Muscle of leg (tissue), 3 donors: ENCODE measurements at regions not wholly inside any gene's neighbourhood (a gene's known extent, or its start where the extent isn't known, plus 50 kb on each side); places are given as distances from the start of the nearest gene placed in this dataset.

Experiments used
- DNase-seq: peaks from one replicate; pipeline ENCODE4 v3.0.0; 2013
- H3K27ac ChIP-seq: one replicate; pipeline ENCODE4 v1.5.1; 2013; ENCODE audit warnings: mild to moderate bottlenecking, low read length, control low read depth
- H3K27me3 ChIP-seq: one replicate; pipeline ENCODE4 v1.6.1; 2013; ENCODE audit warnings: low read length; ENCODE audit not compliant: control insufficient read depth, insufficient read depth
- H3K36me3 ChIP-seq: one replicate; pipeline ENCODE4 v1.6.1; 2013; ENCODE audit warnings: low read length; ENCODE audit not compliant: control insufficient read depth, insufficient read depth
- H3K4me1 ChIP-seq: one replicate; pipeline ENCODE4 v1.6.1; 2013; ENCODE audit warnings: low read length; ENCODE audit not compliant: control insufficient read depth, insufficient read depth
- H3K4me3 ChIP-seq: one replicate; pipeline ENCODE4 v1.5.1; 2013; ENCODE audit warnings: low read length, control low read depth
- H3K9me3 ChIP-seq: replicated peaks from 2 replicates; pipeline ENCODE4 v1.6.1; 2013; ENCODE audit warnings: low read depth, low read length; ENCODE audit not compliant: control insufficient read depth
- WGBS: methylation state at CpG from one replicate; pipeline ENCODE4 v1.1.5; 2013; ENCODE audit warnings: missing lambda C conversion rate; ENCODE audit not compliant: insufficient coverage; 5-methylcytosine and 5-hydroxymethylcytosine counted together

GRCh38 chr12:131550121-131550520 lies 160.8 kb upstream of the SFSWAP start:
- Histone ChIP-seq H3K9me3 (no peaks in the 10 kb centered on the region), H3K36me3 (no peaks in the 10 kb centered on the region), H3K4me3 (no peak overlapping the region), H3K27ac (no peak overlapping the region), H3K27me3 (no peaks in the 10 kb centered on the region), H3K4me1 (no peaks in the 10 kb centered on the region)
- DNase-seq: no peak
- WGBS: 80% methylated on average over 1 of the region's 5 CpGs

- WGBS: 87% methylated on average over 8 of the region's 15 CpGs
- DNase-seq: no peak
- no peak overlapping the region for H3K4me3 ChIP-seq
- H3K9me3 ChIP-seq: no peaks in the 10 kb centered on the region
- no peaks in the 10 kb centered on the region for H3K4me1 ChIP-seq
- no peaks in the 10 kb centered on the region for H3K36me3 ChIP-seq
- no peak overlapping the region for H3K27ac ChIP-seq
- H3K27me3 ChIP-seq: no peaks in the 10 kb centered on the region
Measured at GRCh38 chr12:131551675-131552491, 159.0 kb upstream of the SFSWAP start.

GRCh38 chr12:131552492-131552863 lies 158.4 kb upstream of the SFSWAP start:
- no peaks in the 10 kb centered on the region for H3K9me3 ChIP-seq
- H3K36me3 ChIP-seq: no peaks in the 10 kb centered on the region
- H3K4me1 ChIP-seq: no peaks in the 10 kb centered on the region
- H3K27me3 ChIP-seq: no peaks in the 10 kb centered on the region
- H3K4me3 ChIP-seq: no peak overlapping the region
- H3K27ac ChIP-seq: no peak overlapping the region
- DNase-seq: no peak
- WGBS: no CpG with 5 or more reads among the region's 2 CpGs

GRCh38 chr12:131553096-131553777 lies 157.7 kb upstream of the SFSWAP start:
- H3K9me3 ChIP-seq: no peaks in the 10 kb centered on the region
- no peak overlapping the region for H3K27ac ChIP-seq
- no peaks in the 10 kb centered on the region for H3K4me1 ChIP-seq
- H3K27me3 ChIP-seq: no peaks in the 10 kb centered on the region
- DNase-seq: no peak
- H3K36me3 ChIP-seq: no peaks in the 10 kb centered on the region
- WGBS: 80% methylated on average over 3 of the region's 6 CpGs
- H3K4me3 ChIP-seq: no peak overlapping the region

- no peak for DNase-seq
- Histone ChIP-seq H3K27ac (no peak overlapping the region), H3K9me3 (no peaks in the 10 kb centered on the region), H3K4me3 (no peak overlapping the region), H3K36me3 (no peaks in the 10 kb centered on the region), H3K27me3 (peaks cover 2% of the 10 kb centered on the region), H3K4me1 (no peaks in the 10 kb centered on the region)
- 71% methylated on average over 15 of the region's 18 CpGs for WGBS
Measured at GRCh38 chr12:131555197-131555846, 155.6 kb upstream of the SFSWAP start.

- no peak overlapping the region for H3K4me3 ChIP-seq
- WGBS: 57% methylated on average over 11 of the region's 13 CpGs
- no peak for DNase-seq
- H3K27me3 ChIP-seq: peaks cover 2% of the 10 kb centered on the region
- no peak overlapping the region for H3K27ac ChIP-seq
- H3K36me3 ChIP-seq: no peaks in the 10 kb centered on the region
- H3K4me1 ChIP-seq: no peaks in the 10 kb centered on the region
- no peaks in the 10 kb centered on the region for H3K9me3 ChIP-seq
Measured at GRCh38 chr12:131555866-131556265, 155.0 kb upstream of the SFSWAP start.

- Histone ChIP-seq H3K4me1 (no peaks in the 10 kb centered on the region), H3K27ac (no peak overlapping the region), H3K9me3 (no peaks in the 10 kb centered on the region), H3K27me3 (peaks cover 2% of the 10 kb centered on the region), H3K4me3 (no peak overlapping the region), H3K36me3 (no peaks in the 10 kb centered on the region)
- 75% methylated on average over 15 of the region's 18 CpGs for WGBS
- no peak for DNase-seq
Measured at GRCh38 chr12:131557078-131557709, 153.7 kb upstream of the SFSWAP start.

- Histone ChIP-seq H3K4me3 (no peak overlapping the region), H3K4me1 (no peaks in the 10 kb centered on the region), H3K27ac (no peak overlapping the region), H3K9me3 (no peaks in the 10 kb centered on the region), H3K36me3 (no peaks in the 10 kb centered on the region), H3K27me3 (peaks cover 3% of the 10 kb centered on the region)
- WGBS: 71% methylated on average over 4 of the region's 17 CpGs
- no peak for DNase-seq
Measured at GRCh38 chr12:131559517-131560516, 151.1 kb upstream of the SFSWAP start.

GRCh38 chr12:131561051-131561450 lies 149.8 kb upstream of the SFSWAP start:
- no peaks in the 10 kb centered on the region for H3K4me1 ChIP-seq
- no peak overlapping the region for H3K4me3 ChIP-seq
- 69% methylated on average over 2 of the region's 5 CpGs for whole genome bisulfite sequencing
- H3K27me3 ChIP-seq: peaks cover 12% of the 10 kb centered on the region
- H3K27ac ChIP-seq: no peak overlapping the region
- no peak for DNase-seq
- no peaks in the 10 kb centered on the region for H3K9me3 ChIP-seq
- H3K36me3 ChIP-seq: no peaks in the 10 kb centered on the region
